Endothelial cell of umbilical vein (primary cell): ENCODE measurements at regions not wholly inside any gene's neighbourhood (a gene's known extent, or its start where the extent isn't known, plus 50 kb on each side); places are given as distances from the start of the nearest gene placed in this dataset.

Experiments
- BruUV-seq: library from RNA; stranded (reverse); fragments of 400-500 nt; replicated peaks from 2 replicates; lab custom pipeline; 2021; lab: Mats Ljungman, UMichigan
- CTCF ChIA-PET: fragments of 300-600, 350-600 bp; sonication (Branson Sonifier 250); formaldehyde crosslinking; loops from one replicate; lab custom pipeline; 2021; ENCODE audit warnings: antibody characterized with exemption, inconsistent platforms; lab: Charles Lee
- POLR2A ChIA-PET: fragments of 300-600, 350-600 bp; sonication (Branson Sonifier 250); formaldehyde crosslinking; loops from one replicate; lab custom pipeline; 2021; ENCODE audit warnings: antibody characterized with exemption, inconsistent platforms; lab: Charles Lee
- DNase-seq: peaks from one replicate; pipeline ENCODE4 v3.0.0-alpha.2; 2011; ENCODE audit warnings: low read depth, low spot score
- FAIRE-seq: peaks from 2 replicates; lab custom pipeline; 2011; peaks lifted over from hg19 to GRCh38; lab: Jason Lieb, UNC
- H2AFZ ChIP-seq: 2 replicates; pipeline ENCODE4 v1.6.0; 2012; ENCODE audit warnings: low read depth, low read length, control low read depth, inconsistent platforms
- H3K27ac ChIP-seq: 2 replicates; pipeline ENCODE4 v1.5.1; 2011; ENCODE audit warnings: low read depth, mild to moderate bottlenecking, control low read depth, low read length, moderate library complexity; ENCODE audit not compliant: insufficient read depth
- H3K27me3 ChIP-seq, 2 experiments: 2 replicates each; pipeline versions ENCODE4 v1.6.0 to v1.6.1; 2011; ENCODE audit warnings: low read length in 2 of 2, mixed read lengths in 1 of 2; ENCODE audit not compliant: control insufficient read depth in 2 of 2, insufficient read depth in 2 of 2
- H3K36me3 ChIP-seq, 2 experiments: 2 replicates in 1 of 2; 3 replicates in 1 of 2; pipeline ENCODE4 v1.5.1; 2011; ENCODE audit warnings: low read length in 2 of 2, mild to moderate bottlenecking in 1 of 2, moderate library complexity in 1 of 2; ENCODE audit not compliant: control insufficient read depth in 2 of 2, insufficient read depth in 2 of 2; ENCODE audit errors: extremely low read depth in 1 of 2
- H3K4me1 ChIP-seq: 3 replicates; pipeline ENCODE4 v1.5.1; 2011; ENCODE audit warnings: mild to moderate bottlenecking, low read length; ENCODE audit not compliant: control insufficient read depth, insufficient read depth; ENCODE audit errors: extremely low read depth
- H3K4me2 ChIP-seq: 2 replicates; pipeline ENCODE4 v1.6.1; 2011; ENCODE audit warnings: low read length, control low read depth, mixed read lengths; ENCODE audit not compliant: insufficient read depth
- H3K4me3 ChIP-seq, 3 experiments: fragments of 200-600 bp in 1 of 3; sonication (generic), shearing (Covaris generic) in 1 of 3; replicated peaks in 1 of 3; 2 replicates each; pipeline ENCODE4 v1.5.1; 2011 to 2016; ENCODE audit warnings: control low read depth in 3 of 3, low read length in 3 of 3, mild to moderate bottlenecking in 2 of 3, inconsistent platforms in 1 of 3, low read depth in 1 of 3, moderate library complexity in 1 of 3; ENCODE audit not compliant: insufficient read depth in 1 of 3
- H3K79me2 ChIP-seq: 2 replicates; pipeline ENCODE4 v1.6.0; 2012; ENCODE audit warnings: low read length, inconsistent platforms; ENCODE audit not compliant: control insufficient read depth, insufficient read depth
- H3K9ac ChIP-seq: replicated peaks from 2 replicates; pipeline ENCODE3; 2011; ENCODE audit warnings: low read length, control low read depth; ENCODE audit not compliant: insufficient read depth; ENCODE audit errors: extremely low read depth
- H3K9me1 ChIP-seq: replicated peaks from 3 replicates; pipeline ENCODE4 v1.6.0; 2011; ENCODE audit warnings: mild to moderate bottlenecking, low read length; ENCODE audit not compliant: control insufficient read depth, insufficient read depth; ENCODE audit errors: extremely low read depth
- H3K9me3 ChIP-seq: replicated peaks from 2 replicates; pipeline ENCODE4 v1.5.1; 2012; ENCODE audit warnings: low read length, inconsistent platforms; ENCODE audit not compliant: control insufficient read depth, insufficient read depth
- H4K20me1 ChIP-seq: replicated peaks from 2 replicates; pipeline ENCODE3; 2011; ENCODE audit warnings: mild to moderate bottlenecking, low read length; ENCODE audit not compliant: control insufficient read depth, insufficient read depth; ENCODE audit errors: extremely low read depth
- CTCF ChIP-seq, 2 donors: IDR thresholded peaks; 1 replicate in 1 of 2; 2 replicates in 1 of 2; pipeline ENCODE4 v1.5.1; 2011; ENCODE audit warnings: low read length in 2 of 2, mild to moderate bottlenecking in 2 of 2, moderate library complexity in 2 of 2, control low read depth in 1 of 2, inconsistent platforms in 1 of 2, low read depth in 1 of 2; ENCODE audit not compliant: insufficient read depth in 1 of 2; ENCODE audit errors: extremely low read depth in 1 of 2
- EZH2 ChIP-seq: IDR thresholded peaks from 2 replicates; pipeline ENCODE4 v1.6.1; 2012; ENCODE audit warnings: borderline replicate concordance, low read depth, mild to moderate bottlenecking, moderate library complexity, low read length, inconsistent platforms; ENCODE audit not compliant: severe bottlenecking
- FOS ChIP-seq: IDR thresholded peaks from 2 replicates; pipeline ENCODE4 v1.6.1; 2011; ENCODE audit warnings: mild to moderate bottlenecking, low read length, moderate library complexity, borderline replicate concordance; ENCODE audit not compliant: insufficient read depth
- GATA2 ChIP-seq: IDR thresholded peaks from 2 replicates; pipeline ENCODE4 v1.7.0; 2011; ENCODE audit warnings: low read depth, mild to moderate bottlenecking, moderate library complexity, mixed read lengths, low read length; ENCODE audit not compliant: insufficient read length, insufficient read depth
- JUN ChIP-seq: IDR thresholded peaks from 2 replicates; pipeline ENCODE4 v1.6.1; 2011; ENCODE audit warnings: borderline replicate concordance, low read depth; ENCODE audit not compliant: insufficient read length, insufficient read depth
- MYC ChIP-seq: IDR thresholded peaks from one replicate; pipeline ENCODE4 v1.6.1; 2011; ENCODE audit warnings: mild to moderate bottlenecking, low read depth, low read length
- POLR2A ChIP-seq: IDR thresholded peaks from 2 replicates; pipeline ENCODE4 v1.6.1; 2012; ENCODE audit warnings: low read depth, mild to moderate bottlenecking, control low read depth, low read length
- POLR2AphosphoS5 ChIP-seq: IDR thresholded peaks from 2 replicates; pipeline ENCODE4 v1.6.1; 2012; ENCODE audit warnings: low read depth, mild to moderate bottlenecking, control low read depth, low read length, moderate library complexity; ENCODE audit not compliant: insufficient read depth
- dilution Hi-C: fragments of 300-500 bp; cut with MboI; formaldehyde crosslinking; loops from one replicate; pipeline ENCODE4 v1.15.0; 2019; ENCODE audit warnings: low sequenced_read_pairs; ENCODE audit not compliant: extremely low pct_ligation_motif_present
- intact Hi-C: fragments of 100-400 bp; cut with micrococcal nuclease; formaldehyde crosslinking; loops from one replicate; pipeline ENCODE4 v1.10.0; 2022
- TF ChIP-seq, protein P1 (sequence below): IDR thresholded peaks from 2 replicates; pipeline ENCODE4 v1.6.1; 2011; ENCODE audit not compliant: insufficient read depth, insufficient read length

DNA sequence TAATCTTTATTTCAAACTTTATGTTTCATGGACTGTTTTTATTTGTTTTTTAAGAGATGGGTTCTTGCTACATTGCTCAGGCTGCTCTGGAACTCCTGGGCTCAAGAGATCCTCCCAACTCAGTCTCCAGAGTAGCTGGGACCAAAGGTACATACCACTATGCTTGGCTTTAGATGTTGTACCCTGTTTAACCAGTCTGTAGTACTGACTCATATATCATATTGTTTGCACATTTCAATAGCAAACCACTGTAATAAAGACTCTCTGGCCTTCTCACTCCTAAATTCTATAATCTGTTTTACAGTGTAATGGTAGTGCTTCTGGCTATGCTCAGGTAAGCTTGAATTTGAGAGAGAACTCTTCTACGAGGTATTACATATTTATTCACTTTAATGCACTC, 413.6 kb upstream of the PCDH15 start:
- Histone ChIP-seq H2AFZ (no peak overlapping the region), H3K36me3 (no peaks in the 10 kb centered on the region), H3K4me2 (no peak overlapping the region), H3K4me3 (no peak overlapping the region), H3K9me1 (no peaks in the 10 kb centered on the region), H3K27me3 (no peaks in the 10 kb centered on the region), H3K9me3 (no peaks in the 10 kb centered on the region), H3K4me1 (no peaks in the 10 kb centered on the region), H3K27ac (no peak overlapping the region), H4K20me1 (no peaks in the 10 kb centered on the region), H3K79me2 (no peaks in the 10 kb centered on the region), H3K9ac (no peak overlapping the region)
- no TSS peak for BruUV-seq
- DNase-seq (no peak), FAIRE-seq (no peak)
- ChIA-PET CTCF (interaction anchor here (1.6 kb wide), 1 partner anchor 9 kb away, joined by 4 read pairs; no protein-coding TSS in a partner anchor), POLR2A (no interaction called here)
- intact Hi-C loops (no loop called here), dilution Hi-C loops (no loop called here)
- TF ChIP-seq, protein P1, sequence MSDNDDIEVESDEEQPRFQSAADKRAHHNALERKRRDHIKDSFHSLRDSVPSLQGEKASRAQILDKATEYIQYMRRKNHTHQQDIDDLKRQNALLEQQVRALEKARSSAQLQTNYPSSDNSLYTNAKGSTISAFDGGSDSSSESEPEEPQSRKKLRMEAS = no peak
- no peak for TF ChIP-seq FOS
- TF ChIP-seq POLR2AphosphoS5 = no peak
- TF ChIP-seq JUN = no peak
- no peak for TF ChIP-seq GATA2
- TF ChIP-seq POLR2A = no peak
- TF ChIP-seq MYC = no peak
- no peak for TF ChIP-seq CTCF (IDR thresholded peaks at IDR 0.05; ENCODE audit: extremely low read depth in 1 of 2, insufficient read depth in 1 of 2, low read depth in 1 of 2, low read length in 2 of 2)
- TF ChIP-seq EZH2 = no peak
